Breast epithelium (tissue), 3 donors: ENCODE measurements at regions not wholly inside any gene's neighbourhood (a gene's known extent, or its start where the extent isn't known, plus 50 kb on each side); places are given as distances from the start of the nearest gene placed in this dataset.

Source experiments
- CTCF ChIP-seq, 3 donors: fragments of 450-650 bp; IDR thresholded peaks; one replicate each; pipeline ENCODE4 v1.5.1; 2016 to 2017; ENCODE audit warnings: antibody characterized with exemption in 3 of 3, mild to moderate bottlenecking in 3 of 3, moderate library complexity in 3 of 3
- POLR2A ChIP-seq: fragments of 450-650 bp; IDR thresholded peaks from one replicate; pipeline ENCODE4 v1.6.1; 2016; ENCODE audit warnings: antibody characterized with exemption, mild to moderate bottlenecking, moderate library complexity
- POLR2AphosphoS5 ChIP-seq, 3 donors: sonication (generic); formaldehyde crosslinking; IDR thresholded peaks; one replicate each; pipeline ENCODE4 v1.6.1; 2017; ENCODE audit warnings: antibody characterized with exemption in 3 of 3

- TF ChIP-seq CTCF (IDR thresholded peaks at IDR 0.05): no peak
- no peak for TF ChIP-seq POLR2A
- TF ChIP-seq POLR2AphosphoS5 (IDR thresholded peaks at IDR 0.05): no peak
These were observed 794.2 kb downstream of the DHX35 start for GRCh38 chr20:39756369-39756768.
